Mesothelial cell of epicardium (in vitro differentiated cells): ENCODE measurements at regions not wholly inside any gene's neighbourhood (a gene's known extent, or its start where the extent isn't known, plus 50 kb on each side); places are given as distances from the start of the nearest gene placed in this dataset.

Experiments used
- DNase-seq, 2 experiments: peaks; one replicate each; pipeline ENCODE4 v3.0.0; 2021; ENCODE audit warnings: low spot score in 2 of 2; ENCODE audit not compliant: unreplicated experiment in 2 of 2
- H3K27ac Mint-ChIP-seq: 2 replicates; pipeline ENCODE4 v1.8.0; 2021; ENCODE audit warnings: mixed read lengths
- H3K27me3 Mint-ChIP-seq: 2 replicates; pipeline ENCODE4 v1.8.0; 2021; ENCODE audit warnings: low read depth, mixed read lengths
- H3K36me3 Mint-ChIP-seq: 2 replicates; pipeline ENCODE4 v1.8.0; 2021; ENCODE audit warnings: mixed read lengths
- H3K4me1 Mint-ChIP-seq: 2 replicates; pipeline ENCODE4 v1.8.0; 2021; ENCODE audit warnings: mixed read lengths
- H3K4me3 Mint-ChIP-seq: 2 replicates; pipeline ENCODE4 v1.8.0; 2021; ENCODE audit warnings: mild to moderate bottlenecking, moderate library complexity, mixed read lengths
- H3K9me3 Mint-ChIP-seq: 2 replicates; pipeline ENCODE4 v1.8.0; 2021; ENCODE audit warnings: mixed read lengths
- TF ChIP-seq, protein P1 (sequence below): fragments of 200-600 bp; sonication (generic); IDR thresholded peaks from one replicate; pipeline ENCODE4 v1.5.0; 2021; ENCODE audit warnings: antibody characterized with exemption; ENCODE audit not compliant: unreplicated experiment

DNA sequence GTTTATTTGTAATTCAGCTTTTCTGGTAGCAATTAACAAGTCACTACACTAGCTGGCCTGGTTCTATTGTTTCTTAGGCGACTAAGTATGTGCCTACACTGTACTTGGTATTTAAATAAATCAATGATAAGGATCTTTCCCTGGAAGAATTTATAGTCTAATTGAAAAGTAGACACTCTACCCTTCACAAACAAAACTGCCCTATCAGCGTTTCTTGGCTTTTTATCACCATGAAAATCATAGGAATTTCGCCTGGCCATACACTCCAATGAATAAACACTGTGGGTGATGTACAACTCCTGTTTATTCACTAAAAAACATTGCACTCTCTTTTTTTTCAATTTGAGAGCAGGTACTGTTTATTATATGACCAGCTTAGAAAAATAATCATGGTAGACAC lies 702.9 kb upstream of the ADGRL2 start:
- H3K4me3 Mint-ChIP-seq = no peak overlapping the region
- H3K4me1 Mint-ChIP-seq = peaks cover 10% of the 10 kb centered on the region
- H3K9me3 Mint-ChIP-seq = peaks cover 20% of the 10 kb centered on the region
- TF ChIP-seq, protein P1, sequence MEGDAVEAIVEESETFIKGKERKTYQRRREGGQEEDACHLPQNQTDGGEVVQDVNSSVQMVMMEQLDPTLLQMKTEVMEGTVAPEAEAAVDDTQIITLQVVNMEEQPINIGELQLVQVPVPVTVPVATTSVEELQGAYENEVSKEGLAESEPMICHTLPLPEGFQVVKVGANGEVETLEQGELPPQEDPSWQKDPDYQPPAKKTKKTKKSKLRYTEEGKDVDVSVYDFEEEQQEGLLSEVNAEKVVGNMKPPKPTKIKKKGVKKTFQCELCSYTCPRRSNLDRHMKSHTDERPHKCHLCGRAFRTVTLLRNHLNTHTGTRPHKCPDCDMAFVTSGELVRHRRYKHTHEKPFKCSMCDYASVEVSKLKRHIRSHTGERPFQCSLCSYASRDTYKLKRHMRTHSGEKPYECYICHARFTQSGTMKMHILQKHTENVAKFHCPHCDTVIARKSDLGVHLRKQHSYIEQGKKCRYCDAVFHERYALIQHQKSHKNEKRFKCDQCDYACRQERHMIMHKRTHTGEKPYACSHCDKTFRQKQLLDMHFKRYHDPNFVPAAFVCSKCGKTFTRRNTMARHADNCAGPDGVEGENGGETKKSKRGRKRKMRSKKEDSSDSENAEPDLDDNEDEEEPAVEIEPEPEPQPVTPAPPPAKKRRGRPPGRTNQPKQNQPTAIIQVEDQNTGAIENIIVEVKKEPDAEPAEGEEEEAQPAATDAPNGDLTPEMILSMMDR = no peak
- peaks cover 4% of the 10 kb centered on the region for H3K36me3 Mint-ChIP-seq
- no peak for DNase-seq
- no peaks in the 10 kb centered on the region for H3K27me3 Mint-ChIP-seq
- H3K27ac Mint-ChIP-seq = no peak overlapping the region

DNA sequence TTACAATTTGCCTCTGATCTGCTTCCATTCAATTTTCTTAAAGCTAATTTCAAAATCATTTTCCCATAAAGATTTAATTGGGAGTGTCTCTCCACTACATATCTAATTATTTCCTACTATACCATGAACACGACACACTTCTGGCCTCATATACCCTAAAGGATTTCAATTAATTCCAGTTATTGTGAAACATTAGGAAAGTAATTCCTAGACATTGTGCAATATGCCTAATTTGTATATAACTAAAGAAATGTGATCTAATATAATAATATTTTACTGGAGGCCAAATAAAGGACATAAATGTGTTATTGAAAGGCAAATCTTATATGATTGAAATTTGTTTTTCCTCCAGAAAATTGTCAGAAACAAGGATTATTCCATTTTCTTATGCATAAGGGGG lies 727.2 kb upstream of the ADGRL2 start:
- no peaks in the 10 kb centered on the region for H3K36me3 Mint-ChIP-seq
- no peak for DNase-seq
- TF ChIP-seq, protein P1 = no peak
- no peaks in the 10 kb centered on the region for H3K27me3 Mint-ChIP-seq
- no peak overlapping the region for H3K27ac Mint-ChIP-seq
- H3K4me3 Mint-ChIP-seq = no peak overlapping the region
- peaks cover 4% of the 10 kb centered on the region for H3K4me1 Mint-ChIP-seq
- H3K9me3 Mint-ChIP-seq = no peaks in the 10 kb centered on the region

DNA sequence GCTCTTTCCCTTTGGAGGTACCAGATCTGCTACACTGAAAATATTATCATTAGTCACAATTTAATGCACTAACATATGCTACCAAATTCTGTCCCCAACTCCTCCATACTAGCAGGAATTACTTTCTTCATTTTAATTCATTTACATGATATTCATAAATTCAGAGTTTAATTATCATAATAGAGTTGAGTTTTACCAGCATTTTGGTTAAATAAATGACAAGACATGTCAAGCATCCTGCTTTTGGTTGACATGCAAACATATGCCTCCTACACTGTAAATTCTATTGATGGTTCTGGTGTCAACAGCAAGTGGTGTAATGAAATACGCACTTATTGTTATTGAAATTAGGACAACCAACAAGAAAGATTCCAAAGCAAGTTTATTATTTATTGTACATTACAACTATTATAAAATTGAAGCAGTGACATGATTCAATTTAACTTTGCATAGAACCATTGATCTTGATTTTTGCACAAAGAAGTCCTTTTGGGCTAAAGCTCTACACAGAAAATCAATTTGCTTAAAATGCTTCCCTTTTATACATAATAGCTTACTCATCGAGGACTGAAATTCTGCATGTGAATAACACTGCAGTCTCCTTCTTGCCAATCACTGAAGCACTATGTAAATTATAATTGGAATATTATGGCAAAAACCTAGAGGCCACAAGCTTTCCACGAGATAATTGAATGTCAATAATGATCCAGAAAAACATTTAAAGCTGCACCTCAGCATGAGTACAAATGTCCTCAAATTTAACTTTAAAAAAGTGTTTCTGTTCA lies 728.6 kb upstream of the ADGRL2 start:
- DNase-seq = no peak
- Mint-ChIP-seq H3K27me3 (no peaks in the 10 kb centered on the region), H3K27ac (no peak overlapping the region), H3K4me3 (no peak overlapping the region), H3K9me3 (no peaks in the 10 kb centered on the region), H3K4me1 (peaks cover 4% of the 10 kb centered on the region), H3K36me3 (no peaks in the 10 kb centered on the region)
- TF ChIP-seq, protein P1 = no peak

DNA sequence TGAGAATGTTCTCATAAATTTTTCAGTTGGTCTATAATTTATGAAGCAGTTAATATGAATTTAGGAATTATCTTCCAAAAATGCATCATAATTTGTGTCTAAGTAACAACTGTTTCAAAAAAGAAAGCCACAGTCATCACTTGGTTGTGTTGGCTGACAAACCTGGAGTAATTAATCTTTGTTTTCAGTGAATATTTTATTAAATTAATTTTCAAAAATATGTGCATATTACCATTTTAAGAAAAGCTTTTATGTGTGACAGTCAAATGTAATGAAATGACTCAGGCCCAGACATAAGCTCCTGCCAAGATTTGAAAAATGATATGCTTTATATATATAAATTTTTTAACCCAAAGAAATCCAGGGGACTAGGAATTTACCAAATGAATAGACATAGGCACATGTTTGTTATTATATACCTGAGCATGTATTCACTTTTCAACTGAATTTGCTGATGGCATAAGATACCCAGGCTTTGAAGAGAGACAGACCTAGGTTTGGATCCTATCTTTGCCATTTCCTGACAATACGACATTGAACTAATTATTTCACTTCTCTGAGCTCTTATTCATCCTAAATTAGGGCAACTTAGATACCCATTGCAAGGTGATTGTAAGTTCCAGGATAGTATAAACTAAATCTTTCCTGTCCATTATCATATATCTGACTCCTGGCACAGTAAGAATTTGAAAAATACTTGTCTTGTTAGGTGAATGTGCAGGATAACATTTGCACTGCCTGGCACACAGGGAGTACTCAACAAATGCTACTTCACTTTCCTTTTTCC lies 729.5 kb upstream of the ADGRL2 start:
- Mint-ChIP-seq H3K36me3 (no peaks in the 10 kb centered on the region), H3K27ac (no peak overlapping the region), H3K27me3 (no peaks in the 10 kb centered on the region), H3K9me3 (no peaks in the 10 kb centered on the region), H3K4me1 (peaks cover 4% of the 10 kb centered on the region), H3K4me3 (no peak overlapping the region)
- DNase-seq = no peak
- TF ChIP-seq, protein P1 = no peak

DNA sequence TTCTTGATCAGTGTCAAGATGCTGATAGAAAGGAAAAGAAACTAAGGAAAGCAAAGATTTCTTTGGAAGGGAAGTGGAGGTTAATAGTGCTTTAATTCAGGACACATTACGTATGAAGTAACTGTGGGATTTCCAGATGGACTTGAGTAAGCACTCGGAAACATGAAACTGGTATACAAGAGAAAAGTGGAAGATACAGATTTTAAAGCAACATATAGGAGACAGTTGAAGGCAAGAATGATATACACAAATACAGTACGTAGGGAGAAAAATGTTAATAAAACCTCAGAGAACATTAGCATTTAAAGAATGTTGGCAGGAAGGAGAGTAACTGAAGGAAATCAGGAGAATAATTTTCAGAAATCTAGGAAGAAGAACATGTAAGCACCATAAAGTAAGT lies 730.9 kb upstream of the ADGRL2 start:
- Mint-ChIP-seq H3K27me3 (no peaks in the 10 kb centered on the region), H3K9me3 (no peaks in the 10 kb centered on the region), H3K36me3 (no peaks in the 10 kb centered on the region), H3K27ac (no peak overlapping the region), H3K4me1 (peaks cover 4% of the 10 kb centered on the region), H3K4me3 (no peak overlapping the region)
- no peak for DNase-seq
- TF ChIP-seq, protein P1 = no peak
